Trophoblast cell (in vitro differentiated cells and primary cell): ENCODE measurements at regions not wholly inside any gene's neighbourhood (a gene's known extent, or its start where the extent isn't known, plus 50 kb on each side); places are given as distances from the start of the nearest gene placed in this dataset.

Experiments used
- DNase-seq, 2 donors: peaks; one replicate each; pipeline ENCODE4 v3.0.0-alpha.2; 2016
- H2AFZ ChIP-seq: 2 replicates; pipeline ENCODE4 v1.6.1; 2013; ENCODE audit warnings: low read length, moderate library complexity, mild to moderate bottlenecking; ENCODE audit not compliant: insufficient read depth, poor library complexity
- H2AK5ac ChIP-seq: 2 replicates; pipeline ENCODE4 v1.6.1; 2013; ENCODE audit warnings: mild to moderate bottlenecking, low read length
- H2BK120ac ChIP-seq: 2 replicates; pipeline ENCODE4 v1.6.1; 2013; ENCODE audit warnings: low read length, mild to moderate bottlenecking, moderate library complexity; ENCODE audit not compliant: insufficient read depth, poor library complexity
- H2BK12ac ChIP-seq: 2 replicates; pipeline ENCODE4 v1.6.1; 2013; ENCODE audit warnings: mild to moderate bottlenecking, low read length, moderate library complexity
- H2BK5ac ChIP-seq: 2 replicates; pipeline ENCODE4 v1.6.1; 2013; ENCODE audit warnings: low read length, low read depth, moderate library complexity, mild to moderate bottlenecking; ENCODE audit not compliant: poor library complexity
- H3K14ac ChIP-seq: 2 replicates; pipeline ENCODE4 v1.6.1; 2013; ENCODE audit warnings: mild to moderate bottlenecking, low read length
- H3K18ac ChIP-seq: 2 replicates; pipeline ENCODE4 v1.6.1; 2013; ENCODE audit warnings: mild to moderate bottlenecking, low read length
- H3K23ac ChIP-seq: 2 replicates; pipeline ENCODE4 v1.6.1; 2013; ENCODE audit warnings: low read length
- H3K27ac ChIP-seq: 2 replicates; pipeline ENCODE4 v1.5.1; 2013; ENCODE audit warnings: low read depth, mild to moderate bottlenecking, inconsistent platforms, low read length, moderate library complexity
- H3K27me3 ChIP-seq: 2 replicates; pipeline ENCODE4 v1.6.1; 2013; ENCODE audit warnings: inconsistent platforms, mild to moderate bottlenecking, low read length, moderate library complexity; ENCODE audit not compliant: insufficient read depth
- H3K36me3 ChIP-seq, 2 experiments: 1 replicate in 1 of 2; 2 replicates in 1 of 2; pipeline ENCODE4 v1.6.1; 2013; ENCODE audit warnings: low read length in 2 of 2, mild to moderate bottlenecking in 2 of 2, moderate library complexity in 1 of 2; ENCODE audit not compliant: insufficient read depth in 2 of 2, control insufficient read depth in 1 of 2
- H3K4ac ChIP-seq: 2 replicates; pipeline ENCODE4 v1.6.1; 2013; ENCODE audit warnings: low read depth, mild to moderate bottlenecking, low read length, moderate library complexity
- H3K4me1 ChIP-seq, 2 experiments: 1 replicate in 1 of 2; 2 replicates in 1 of 2; pipeline ENCODE4 v1.6.1; 2013; ENCODE audit warnings: low read length in 2 of 2, mild to moderate bottlenecking in 2 of 2, moderate library complexity in 1 of 2; ENCODE audit not compliant: insufficient read depth in 2 of 2, control insufficient read depth in 1 of 2
- H3K4me2 ChIP-seq: 2 replicates; pipeline ENCODE4 v1.6.1; 2013; ENCODE audit warnings: inconsistent platforms, mild to moderate bottlenecking, low read length, moderate library complexity
- H3K4me3 ChIP-seq: 2 replicates; pipeline ENCODE4 v1.5.1; 2013; ENCODE audit warnings: mild to moderate bottlenecking, low read depth, low read length, inconsistent platforms
- H3K79me1 ChIP-seq: one replicate; pipeline ENCODE4 v1.6.1; 2013; ENCODE audit warnings: low read length
- H3K79me2 ChIP-seq: 2 replicates; pipeline ENCODE4 v1.6.1; 2013; ENCODE audit warnings: low read length, mild to moderate bottlenecking; ENCODE audit not compliant: control insufficient read depth, insufficient read depth, poor library complexity
- H3K9ac ChIP-seq: 2 replicates; pipeline ENCODE4 v1.6.1; 2013; ENCODE audit warnings: mild to moderate bottlenecking, low read length
- H3K9me3 ChIP-seq: 2 replicates; pipeline ENCODE4 v1.6.1; 2013; ENCODE audit warnings: low read depth, mild to moderate bottlenecking, control low read depth, inconsistent platforms, low read length; ENCODE audit not compliant: insufficient read depth
- H4K12ac ChIP-seq: 2 replicates; pipeline ENCODE4 v1.6.1; 2013; ENCODE audit warnings: low read depth, mild to moderate bottlenecking, low read length, moderate library complexity
- H4K8ac ChIP-seq: 2 replicates; pipeline ENCODE4 v1.6.1; 2013; ENCODE audit warnings: low read depth, mild to moderate bottlenecking, low read length, moderate library complexity
- H4K91ac ChIP-seq: one replicate; pipeline ENCODE4 v1.6.1; 2013; ENCODE audit warnings: low read depth, mild to moderate bottlenecking, low read length, moderate library complexity
- WGBS: extraction: QIAGEN DNeasy Blood & Tissue Kit; methylation state at CpG from one replicate; pipeline ENCODE4 v1.1.7; 2013; ENCODE audit warnings: missing lambda C conversion rate; ENCODE audit not compliant: insufficient read length, insufficient coverage; ENCODE audit errors: extremely low coverage; 5-methylcytosine and 5-hydroxymethylcytosine counted together

GRCh38 chr18:38751898-38752297, 1186.3 kb upstream of the CELF4 start:
- no peak overlapping the region for H2AK5ac ChIP-seq
- no peak overlapping the region for H4K91ac ChIP-seq
- H3K79me2 ChIP-seq = no peaks in the 10 kb centered on the region
- no peak overlapping the region for H2BK12ac ChIP-seq
- no peak overlapping the region for H4K8ac ChIP-seq
- no peak overlapping the region for H3K4ac ChIP-seq
- H3K27ac ChIP-seq = no peak overlapping the region
- no peak overlapping the region for H3K18ac ChIP-seq
- H2BK5ac ChIP-seq = no peak overlapping the region
- H3K4me1 ChIP-seq = no peaks in the 10 kb centered on the region
- no peak overlapping the region for H4K12ac ChIP-seq
- DNase-seq = no peak
- WGBS = no CpG with 5 or more reads among the region's 8 CpGs
- no peak overlapping the region for H3K23ac ChIP-seq
- no peak overlapping the region for H3K14ac ChIP-seq
- H3K9ac ChIP-seq = no peak overlapping the region
- H3K36me3 ChIP-seq = no peaks in the 10 kb centered on the region
- no peak overlapping the region for H2AFZ ChIP-seq
- no peak overlapping the region for H3K4me2 ChIP-seq
- no peaks in the 10 kb centered on the region for H3K27me3 ChIP-seq
- no peaks in the 10 kb centered on the region for H3K9me3 ChIP-seq
- no peaks in the 10 kb centered on the region for H3K79me1 ChIP-seq
- H2BK120ac ChIP-seq = no peak overlapping the region
- no peak overlapping the region for H3K4me3 ChIP-seq

DNA sequence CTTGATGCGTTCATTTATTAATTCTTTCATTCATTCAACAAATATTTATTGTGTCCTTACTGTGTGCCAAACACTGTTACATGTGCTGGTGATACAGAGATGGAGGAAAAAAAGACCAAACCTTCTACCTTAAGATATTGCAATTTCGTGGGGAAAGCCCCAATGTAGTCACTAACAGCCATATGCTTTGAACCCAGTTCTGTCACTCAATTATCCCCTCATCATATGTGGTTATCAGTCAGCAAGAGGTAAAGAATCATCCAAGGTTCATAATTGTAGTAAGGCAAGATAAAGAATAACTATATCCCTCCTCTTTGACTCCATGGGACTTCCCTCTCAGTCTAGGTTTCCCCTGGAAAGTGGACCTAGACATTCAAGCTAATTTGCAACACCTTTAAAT, 1185.6 kb upstream of the CELF4 start:
- no peak overlapping the region for H3K4me2 ChIP-seq
- no peak overlapping the region for H3K9ac ChIP-seq
- no peak overlapping the region for H4K8ac ChIP-seq
- no peak overlapping the region for H4K91ac ChIP-seq
- DNase-seq = no peak
- no peaks in the 10 kb centered on the region for H3K36me3 ChIP-seq
- H3K18ac ChIP-seq = no peak overlapping the region
- no peak overlapping the region for H3K4me3 ChIP-seq
- H3K27me3 ChIP-seq = no peaks in the 10 kb centered on the region
- no peak overlapping the region for H4K12ac ChIP-seq
- H3K14ac ChIP-seq = no peak overlapping the region
- H3K27ac ChIP-seq = no peak overlapping the region
- no peak overlapping the region for H3K23ac ChIP-seq
- no peak overlapping the region for H2AFZ ChIP-seq
- no peak overlapping the region for H3K4ac ChIP-seq
- no peak overlapping the region for H2AK5ac ChIP-seq
- H3K4me1 ChIP-seq = no peaks in the 10 kb centered on the region
- no peaks in the 10 kb centered on the region for H3K79me1 ChIP-seq
- no peak overlapping the region for H2BK12ac ChIP-seq
- H3K79me2 ChIP-seq = no peaks in the 10 kb centered on the region
- H3K9me3 ChIP-seq = no peaks in the 10 kb centered on the region
- WGBS = no CpG with 5 or more reads among the region's 2 CpGs
- no peak overlapping the region for H2BK5ac ChIP-seq
- no peak overlapping the region for H2BK120ac ChIP-seq

GRCh38 chr18:38750751-38751150, 1185.2 kb upstream of the CELF4 start:
- Histone ChIP-seq H3K9me3 (no peaks in the 10 kb centered on the region), H3K18ac (no peak overlapping the region), H3K23ac (no peak overlapping the region), H3K4me2 (no peak overlapping the region), H2AK5ac (no peak overlapping the region), H2BK12ac (no peak overlapping the region), H4K12ac (no peak overlapping the region), H2BK5ac (no peak overlapping the region), H4K8ac (no peak overlapping the region), H3K4ac (no peak overlapping the region), H2BK120ac (no peak overlapping the region), H3K79me2 (no peaks in the 10 kb centered on the region), H3K27me3 (no peaks in the 10 kb centered on the region), H3K9ac (no peak overlapping the region), H3K36me3 (no peaks in the 10 kb centered on the region), H3K14ac (no peak overlapping the region), H4K91ac (no peak overlapping the region), H3K4me3 (no peak overlapping the region), H3K27ac (no peak overlapping the region), H3K79me1 (no peaks in the 10 kb centered on the region), H3K4me1 (no peaks in the 10 kb centered on the region), H2AFZ (no peak overlapping the region)
- WGBS = no CpG with 5 or more reads among the region's 3 CpGs
- DNase-seq = no peak

DNA sequence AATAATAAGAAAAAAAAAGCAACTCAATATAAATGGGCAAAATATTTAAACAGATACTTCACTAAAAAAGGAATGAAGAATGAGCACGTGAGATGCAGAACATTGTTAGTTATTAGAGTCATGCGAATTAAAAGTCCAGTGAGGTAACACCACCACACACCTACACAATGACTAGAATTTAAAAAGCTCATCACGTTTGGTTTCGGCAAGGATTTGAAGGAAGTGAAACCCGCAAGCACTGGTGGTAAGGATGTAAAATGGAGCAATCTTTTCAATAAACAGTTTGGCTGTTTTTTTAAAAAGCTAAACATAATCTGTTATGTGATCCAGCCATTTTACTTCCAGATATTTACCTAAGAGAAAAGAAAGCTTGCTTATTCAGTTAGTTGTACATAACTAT, 1181.6 kb upstream of the CELF4 start:
- H3K9me3 ChIP-seq = no peaks in the 10 kb centered on the region
- no peak overlapping the region for H4K8ac ChIP-seq
- no peak overlapping the region for H3K23ac ChIP-seq
- no peak overlapping the region for H2BK5ac ChIP-seq
- H4K91ac ChIP-seq = no peak overlapping the region
- no CpG with 5 or more reads among the region's 5 CpGs for WGBS
- no peak overlapping the region for H2BK120ac ChIP-seq
- H3K27me3 ChIP-seq = no peaks in the 10 kb centered on the region
- H3K4me2 ChIP-seq = no peak overlapping the region
- H3K4me1 ChIP-seq = no peaks in the 10 kb centered on the region
- H3K14ac ChIP-seq = no peak overlapping the region
- H2AK5ac ChIP-seq = no peak overlapping the region
- no peak overlapping the region for H2BK12ac ChIP-seq
- no peak overlapping the region for H3K9ac ChIP-seq
- H3K79me2 ChIP-seq = no peaks in the 10 kb centered on the region
- no peak overlapping the region for H3K27ac ChIP-seq
- H3K4me3 ChIP-seq = no peak overlapping the region
- no peak overlapping the region for H3K4ac ChIP-seq
- no peak overlapping the region for H4K12ac ChIP-seq
- no peak overlapping the region for H3K18ac ChIP-seq
- H2AFZ ChIP-seq = no peak overlapping the region
- no peaks in the 10 kb centered on the region for H3K79me1 ChIP-seq
- H3K36me3 ChIP-seq = no peaks in the 10 kb centered on the region
- no peak for DNase-seq
